ENCODE measurements at regions not wholly inside any gene's neighbourhood (a gene's known extent, or its start where the extent isn't known, plus 50 kb on each side); places are given as distances from the start of the nearest gene placed in this dataset.

DNA sequence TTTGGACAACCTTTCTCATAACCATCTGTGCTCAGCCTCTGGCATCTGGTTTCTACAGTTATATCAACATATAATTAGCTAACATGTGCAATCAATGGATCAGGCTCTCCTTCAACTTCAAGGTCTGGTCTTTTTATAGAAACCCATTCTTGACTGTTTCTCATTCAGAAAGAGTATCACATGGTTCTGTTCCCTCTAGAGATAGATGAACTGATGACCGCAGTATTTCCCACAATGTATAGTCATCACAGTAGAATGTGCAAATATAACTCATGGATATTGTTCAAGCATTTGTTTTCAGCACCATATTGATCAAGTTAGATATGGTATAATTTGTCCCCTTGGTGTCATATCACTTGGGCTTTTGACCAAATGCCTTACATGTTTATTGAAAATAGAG lies 656.2 kb downstream of the FRK start:
- no peaks in the 10 kb centered on the region for H3K9me3 ChIP-seq (ENCODE audit: insufficient read depth, low read depth, low read length)
- no peak for FAIRE-seq
- no peaks in the 10 kb centered on the region for H3K27me3 ChIP-seq (ENCODE audit: insufficient read depth, low read length)
- no peak for DNase-seq (ENCODE audit: low read depth)
- H3K4me3 Mint-ChIP-seq (ENCODE audit: unreplicated experiment): no peak overlapping the region
- no peak overlapping the region for H3K4me2 ChIP-seq (ENCODE audit: low read length)
- peaks cover 3% of the 10 kb centered on the region for H3K9me3 Mint-ChIP-seq (ENCODE audit: unreplicated experiment)
- H3K27me3 Mint-ChIP-seq (ENCODE audit: low read depth, unreplicated experiment): no peaks in the 10 kb centered on the region
- H4K20me1 ChIP-seq (ENCODE audit: insufficient read depth, low read length): no peaks in the 10 kb centered on the region
- H3K4me1 ChIP-seq (ENCODE audit: insufficient read depth, low read length): no peaks in the 10 kb centered on the region
- H3K27ac Mint-ChIP-seq (ENCODE audit: unreplicated experiment): no peak overlapping the region
- no peak overlapping the region for H3K9ac ChIP-seq (ENCODE audit: low read length)
- H2AFZ ChIP-seq (ENCODE audit: low read depth, low read length): no peak overlapping the region
- no peaks in the 10 kb centered on the region for H3K36me3 ChIP-seq (ENCODE audit: insufficient read depth, low read length)
- H3K36me3 Mint-ChIP-seq (ENCODE audit: low read depth, unreplicated experiment): no peaks in the 10 kb centered on the region
- H3K27ac ChIP-seq (ENCODE audit: low read depth, low read length): no peak overlapping the region
- no peaks in the 10 kb centered on the region for H3K79me2 ChIP-seq (ENCODE audit: insufficient read depth, low read length)
- TF ChIP-seq EZH2 (IDR thresholded peaks at IDR 0.05; ENCODE audit: insufficient read depth, low read length): no peak
- H3K4me3 ChIP-seq (ENCODE audit: insufficient read depth, low read depth, low read length): no peak overlapping the region
- H3K4me1 Mint-ChIP-seq (ENCODE audit: low read depth, unreplicated experiment): no peaks in the 10 kb centered on the region

DNA sequence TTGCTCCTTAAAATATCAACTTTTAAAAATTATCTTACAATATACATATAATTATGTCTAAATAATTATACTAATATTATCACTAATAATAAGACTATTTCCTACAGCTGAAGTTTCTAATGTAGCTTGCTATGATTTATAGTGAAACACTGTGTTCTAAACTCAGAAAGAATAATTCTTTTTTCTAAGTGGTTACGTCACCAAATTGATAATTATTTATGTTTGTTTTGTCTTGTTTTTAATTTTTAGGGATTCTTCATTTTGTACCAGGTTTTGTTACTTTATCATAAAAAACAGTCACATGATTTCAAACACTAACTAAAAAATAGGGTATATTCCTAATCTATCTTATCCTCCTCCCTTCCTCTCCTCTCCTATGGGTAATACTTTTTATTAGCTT lies 662.1 kb downstream of the FRK start:
- Histone ChIP-seq H3K27me3 (ENCODE audit: insufficient read depth, low read length) (no peaks in the 10 kb centered on the region), H3K79me2 (ENCODE audit: insufficient read depth, low read length) (no peaks in the 10 kb centered on the region), H2AFZ (ENCODE audit: low read depth, low read length) (no peak overlapping the region), H3K4me3 (ENCODE audit: insufficient read depth, low read depth, low read length) (no peak overlapping the region), H3K4me1 (ENCODE audit: insufficient read depth, low read length) (no peaks in the 10 kb centered on the region), H3K9me3 (ENCODE audit: insufficient read depth, low read depth, low read length) (peaks cover 5% of the 10 kb centered on the region), H4K20me1 (ENCODE audit: insufficient read depth, low read length) (no peaks in the 10 kb centered on the region), H3K27ac (ENCODE audit: low read depth, low read length) (no peak overlapping the region), H3K36me3 (ENCODE audit: insufficient read depth, low read length) (no peaks in the 10 kb centered on the region), H3K4me2 (ENCODE audit: low read length) (no peak overlapping the region), H3K9ac (ENCODE audit: low read length) (no peak overlapping the region)
- no peak for FAIRE-seq
- Mint-ChIP-seq H3K27ac (ENCODE audit: unreplicated experiment) (no peak overlapping the region), H3K4me1 (ENCODE audit: low read depth, unreplicated experiment) (no peaks in the 10 kb centered on the region), H3K36me3 (ENCODE audit: low read depth, unreplicated experiment) (no peaks in the 10 kb centered on the region), H3K4me3 (ENCODE audit: unreplicated experiment) (no peak overlapping the region), H3K27me3 (ENCODE audit: low read depth, unreplicated experiment) (no peaks in the 10 kb centered on the region), H3K9me3 (ENCODE audit: unreplicated experiment) (peaks cover 5% of the 10 kb centered on the region)
- no peak for DNase-seq (ENCODE audit: low read depth)
- no peak for TF ChIP-seq EZH2 (IDR thresholded peaks at IDR 0.05; ENCODE audit: insufficient read depth, low read length)
- TF ChIP-seq, protein P1, sequence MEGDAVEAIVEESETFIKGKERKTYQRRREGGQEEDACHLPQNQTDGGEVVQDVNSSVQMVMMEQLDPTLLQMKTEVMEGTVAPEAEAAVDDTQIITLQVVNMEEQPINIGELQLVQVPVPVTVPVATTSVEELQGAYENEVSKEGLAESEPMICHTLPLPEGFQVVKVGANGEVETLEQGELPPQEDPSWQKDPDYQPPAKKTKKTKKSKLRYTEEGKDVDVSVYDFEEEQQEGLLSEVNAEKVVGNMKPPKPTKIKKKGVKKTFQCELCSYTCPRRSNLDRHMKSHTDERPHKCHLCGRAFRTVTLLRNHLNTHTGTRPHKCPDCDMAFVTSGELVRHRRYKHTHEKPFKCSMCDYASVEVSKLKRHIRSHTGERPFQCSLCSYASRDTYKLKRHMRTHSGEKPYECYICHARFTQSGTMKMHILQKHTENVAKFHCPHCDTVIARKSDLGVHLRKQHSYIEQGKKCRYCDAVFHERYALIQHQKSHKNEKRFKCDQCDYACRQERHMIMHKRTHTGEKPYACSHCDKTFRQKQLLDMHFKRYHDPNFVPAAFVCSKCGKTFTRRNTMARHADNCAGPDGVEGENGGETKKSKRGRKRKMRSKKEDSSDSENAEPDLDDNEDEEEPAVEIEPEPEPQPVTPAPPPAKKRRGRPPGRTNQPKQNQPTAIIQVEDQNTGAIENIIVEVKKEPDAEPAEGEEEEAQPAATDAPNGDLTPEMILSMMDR (IDR thresholded peaks at IDR 0.05; ENCODE audit: insufficient read depth, low read depth, low read length): no peak

GRCh38 chr6:115396112-115396906 lies 664.4 kb downstream of the FRK start:
- Histone ChIP-seq H3K4me1 (ENCODE audit: insufficient read depth, low read length) (no peaks in the 10 kb centered on the region), H3K9ac (ENCODE audit: low read length) (no peak overlapping the region), H4K20me1 (ENCODE audit: insufficient read depth, low read length) (no peaks in the 10 kb centered on the region), H3K79me2 (ENCODE audit: insufficient read depth, low read length) (no peaks in the 10 kb centered on the region), H3K27ac (ENCODE audit: low read depth, low read length) (no peak overlapping the region), H3K9me3 (ENCODE audit: insufficient read depth, low read depth, low read length) (peaks cover 5% of the 10 kb centered on the region), H3K27me3 (ENCODE audit: insufficient read depth, low read length) (no peaks in the 10 kb centered on the region), H3K36me3 (ENCODE audit: insufficient read depth, low read length) (no peaks in the 10 kb centered on the region), H3K4me3 (ENCODE audit: insufficient read depth, low read depth, low read length) (no peak overlapping the region), H3K4me2 (ENCODE audit: low read length) (no peak overlapping the region), H2AFZ (ENCODE audit: low read depth, low read length) (no peak overlapping the region)
- TF ChIP-seq, protein P1 (IDR thresholded peaks at IDR 0.05; ENCODE audit: insufficient read depth, low read depth, low read length): no peak
- no peak for TF ChIP-seq EZH2 (IDR thresholded peaks at IDR 0.05; ENCODE audit: insufficient read depth, low read length)
- DNase-seq (ENCODE audit: low read depth) (no peak), FAIRE-seq (no peak)
- Mint-ChIP-seq H3K4me3 (ENCODE audit: unreplicated experiment) (no peak overlapping the region), H3K4me1 (ENCODE audit: low read depth, unreplicated experiment) (no peaks in the 10 kb centered on the region), H3K27ac (ENCODE audit: unreplicated experiment) (no peak overlapping the region), H3K27me3 (ENCODE audit: low read depth, unreplicated experiment) (no peaks in the 10 kb centered on the region), H3K36me3 (ENCODE audit: low read depth, unreplicated experiment) (no peaks in the 10 kb centered on the region), H3K9me3 (ENCODE audit: unreplicated experiment) (peaks cover 12% of the 10 kb centered on the region)

All from astrocyte (in vitro differentiated cells and primary cell).